ENCODE measurements at regions not wholly inside any gene's neighbourhood (a gene's known extent, or its start where the extent isn't known, plus 50 kb on each side); places are given as distances from the start of the nearest gene placed in this dataset.
"Not testable (repeated sequence)": the region's sequence is repeated elsewhere in the genome, so short reads cannot be mapped to it uniquely, and the experiment has no call there.

GRCh38 chr2:195572895-195573683, 83.9 kb upstream of the SLC39A10 start:
- no peak for DNase-seq (ENCODE audit: low read depth in 2 of 2)

DNA sequence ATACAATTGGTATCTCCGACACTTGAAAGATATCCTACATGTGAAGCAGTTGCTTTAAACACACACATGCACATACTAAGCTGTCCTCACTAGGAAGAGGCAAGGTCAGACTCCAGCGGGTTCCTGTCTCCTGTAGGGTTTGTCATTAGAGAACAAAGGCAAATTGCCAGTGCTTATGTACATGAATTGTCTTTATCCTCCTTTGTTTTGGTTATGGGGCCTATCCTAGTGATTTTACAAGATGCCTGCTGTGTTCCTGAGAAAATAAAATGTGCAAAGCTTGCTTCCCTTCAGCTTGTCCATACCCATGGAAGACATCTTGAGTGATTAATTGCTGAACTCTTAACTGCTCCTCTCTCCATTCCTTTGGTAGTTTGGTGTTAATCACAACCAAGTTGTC, 86.7 kb upstream of the SLC39A10 start:
- DNase-seq (ENCODE audit: low read depth in 2 of 2), result no peak

DNA sequence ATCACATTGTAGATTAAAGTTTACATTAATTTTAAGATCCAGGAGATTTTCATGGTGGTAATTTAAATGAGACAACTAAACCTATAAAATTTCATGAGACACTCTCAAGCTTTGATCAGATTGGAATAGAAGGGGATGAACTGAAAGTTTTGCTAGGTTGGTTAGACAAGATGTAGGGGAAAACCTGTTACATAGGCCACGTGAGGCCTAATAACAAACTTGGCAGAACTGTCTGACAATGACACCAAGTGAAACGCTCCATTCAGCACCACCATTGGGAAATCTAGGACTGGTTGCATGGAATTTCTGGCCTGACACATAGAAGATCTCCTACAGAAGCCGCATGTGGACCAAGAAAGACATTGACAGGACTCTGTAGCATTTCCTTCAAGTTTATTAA, 87.8 kb upstream of the SLC39A10 start:
- DNase-seq (ENCODE audit: low read depth in 2 of 2), result no peak

GRCh38 chr2:195564625-195565135, 92.3 kb upstream of the SLC39A10 start:
- not testable (repeated sequence) for DNase-seq (ENCODE audit: low read depth in 2 of 2)

- peak; percentile 80 to 85 for DNase-seq (ENCODE audit: low read depth in 2 of 2)
Measured at GRCh38 chr2:195563857-195564512, 93.0 kb upstream of the SLC39A10 start.

GRCh38 chr2:195562570-195563566, 94.2 kb upstream of the SLC39A10 start:
- DNase-seq (ENCODE audit: low read depth in 2 of 2), result no peak

- peak; percentile 91 to 93 for DNase-seq (ENCODE audit: low read depth in 2 of 2)
Measured at GRCh38 chr2:195561116-195561921, 95.7 kb upstream of the SLC39A10 start.

GRCh38 chr2:195560209-195560895, 96.7 kb upstream of the SLC39A10 start:
- no peak for DNase-seq (ENCODE audit: low read depth in 2 of 2)

DNA sequence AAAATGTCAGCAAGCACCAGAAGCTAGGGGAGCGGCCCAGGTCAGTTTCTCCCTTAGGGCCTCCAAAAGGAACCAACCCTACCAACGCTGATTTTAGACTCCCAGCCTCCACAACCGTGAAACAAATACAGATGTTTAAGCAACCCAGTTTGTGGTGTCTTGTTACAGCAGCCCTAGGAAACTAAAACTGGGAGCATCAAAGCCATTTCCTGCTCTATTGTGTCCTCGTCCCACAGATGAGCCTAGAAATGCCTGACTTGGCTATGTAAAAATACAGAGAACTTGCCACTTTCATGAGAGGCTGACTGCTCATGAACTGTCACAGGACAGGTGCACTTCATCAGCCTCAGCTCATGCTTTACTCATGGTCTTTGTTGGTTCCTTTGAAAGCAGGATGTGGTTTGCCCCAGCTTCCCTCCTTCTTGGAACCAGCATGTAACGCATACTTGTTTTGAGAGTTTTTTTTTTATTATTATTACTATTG, 97.6 kb upstream of the SLC39A10 start:
- peak; percentile 77 to 78 for DNase-seq (ENCODE audit: low read depth in 2 of 2)

DNA sequence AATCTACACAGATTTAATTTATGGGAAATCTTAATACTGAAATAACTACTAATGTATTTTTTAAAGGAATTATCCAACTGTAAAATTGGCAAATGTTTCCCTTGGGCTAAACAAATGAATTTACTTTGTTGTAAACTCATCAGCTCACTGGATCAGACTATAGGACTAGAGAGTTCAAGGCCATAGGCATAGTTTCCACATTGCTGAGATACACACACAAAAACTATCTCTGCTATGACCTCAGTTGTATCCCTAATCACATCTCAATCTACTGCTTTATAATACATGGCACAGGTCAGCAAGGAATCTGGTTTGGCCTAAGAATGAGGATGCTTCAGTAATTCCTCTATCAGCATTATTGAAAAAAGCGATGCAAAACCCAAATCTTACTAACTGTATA, 101.1 kb upstream of the SLC39A10 start:
- no peak for DNase-seq (ENCODE audit: low read depth in 2 of 2)

DNA sequence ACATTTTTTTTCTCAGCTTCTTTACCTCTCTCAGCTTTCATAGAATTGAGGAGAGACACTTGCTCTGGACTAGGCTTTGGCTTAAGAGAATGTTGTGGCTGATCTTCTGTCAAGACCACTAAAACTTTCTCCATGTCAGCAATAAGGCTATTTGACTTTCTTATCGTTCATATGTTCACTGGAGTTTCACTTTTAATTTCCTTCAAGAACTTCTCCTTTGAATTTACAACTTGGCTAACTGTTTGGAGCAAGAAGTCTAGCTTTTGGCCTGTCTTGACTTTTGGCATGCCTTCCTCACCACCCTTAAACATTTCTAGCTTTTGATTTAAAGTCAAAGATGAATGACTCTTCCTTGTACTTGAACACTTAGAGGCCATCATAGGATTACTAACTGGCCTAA, 104.4 kb upstream of the SLC39A10 start:
- DNase-seq (ENCODE audit: low read depth in 2 of 2), result no peak

DNA sequence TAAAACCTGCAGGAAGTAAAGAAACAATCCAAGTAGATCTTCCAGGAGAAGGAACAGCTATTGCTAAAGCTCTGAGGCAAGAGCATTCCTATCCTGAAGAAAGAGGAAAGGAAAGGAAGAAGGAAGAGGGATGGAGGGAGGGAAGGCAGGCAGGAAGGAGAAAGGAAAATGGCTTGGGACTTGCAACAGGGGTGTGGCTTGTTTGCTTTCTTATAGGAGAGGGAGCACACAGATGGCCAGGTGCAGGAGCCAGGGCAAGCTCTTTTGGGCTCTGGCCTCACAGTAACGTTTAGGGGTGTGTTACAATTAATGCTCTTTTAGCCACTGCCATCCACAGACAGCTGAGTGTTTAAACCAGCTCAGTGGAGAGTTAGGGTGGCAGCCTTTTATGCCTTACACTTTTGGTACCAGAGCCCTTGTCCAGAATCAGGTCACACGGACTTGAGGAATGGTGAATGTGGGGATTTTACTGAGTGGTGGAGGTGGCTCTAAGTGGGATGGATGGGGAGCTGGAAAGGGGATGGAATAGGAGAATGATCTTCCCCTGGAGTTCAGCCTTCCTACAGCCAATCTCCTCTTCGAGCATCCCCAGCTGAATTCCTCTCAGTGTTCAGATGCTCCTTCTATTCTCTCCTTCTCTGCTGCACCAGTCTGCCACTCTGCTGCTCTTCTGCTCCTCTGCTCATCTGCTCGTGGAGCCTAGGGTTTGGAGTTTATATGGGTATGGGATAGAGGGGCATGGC, 108.7 kb upstream of the SLC39A10 start:
- DNase-seq (ENCODE audit: low read depth in 2 of 2), result no peak

GRCh38 chr2:195547268-195547840, 109.7 kb upstream of the SLC39A10 start:
- not testable (repeated sequence) for DNase-seq (ENCODE audit: low read depth in 2 of 2)

- no peak for DNase-seq (ENCODE audit: low read depth in 2 of 2)
Measured at GRCh38 chr2:195545811-195546210, 111.2 kb upstream of the SLC39A10 start.

GRCh38 chr2:195543902-195544894, 112.8 kb upstream of the SLC39A10 start:
- no peak for DNase-seq (ENCODE audit: low read depth in 2 of 2)

DNA sequence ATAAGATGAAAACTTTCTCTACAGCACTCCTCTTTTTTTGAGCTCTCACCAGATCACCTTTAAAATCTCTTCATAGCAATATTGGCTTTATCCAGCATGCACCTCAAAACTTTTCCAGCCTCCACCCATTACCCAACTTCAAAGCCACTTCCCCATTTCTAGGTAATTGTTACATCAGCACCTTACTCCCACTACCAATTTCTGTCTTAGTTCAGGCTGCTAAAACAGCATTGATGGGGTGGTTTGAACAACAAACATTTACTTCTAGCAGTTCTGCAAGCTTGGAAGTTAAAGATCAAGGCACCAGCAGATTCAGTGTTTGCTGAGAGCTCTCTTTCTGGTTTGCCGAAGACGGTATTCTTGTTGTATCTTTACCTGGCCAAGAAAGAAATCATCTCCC, 114.0 kb upstream of the SLC39A10 start:
- no peak for DNase-seq (ENCODE audit: low read depth in 2 of 2)

GRCh38 chr2:195542067-195542466, 115.0 kb upstream of the SLC39A10 start:
- DNase-seq (ENCODE audit: low read depth in 2 of 2), result no peak

DNA sequence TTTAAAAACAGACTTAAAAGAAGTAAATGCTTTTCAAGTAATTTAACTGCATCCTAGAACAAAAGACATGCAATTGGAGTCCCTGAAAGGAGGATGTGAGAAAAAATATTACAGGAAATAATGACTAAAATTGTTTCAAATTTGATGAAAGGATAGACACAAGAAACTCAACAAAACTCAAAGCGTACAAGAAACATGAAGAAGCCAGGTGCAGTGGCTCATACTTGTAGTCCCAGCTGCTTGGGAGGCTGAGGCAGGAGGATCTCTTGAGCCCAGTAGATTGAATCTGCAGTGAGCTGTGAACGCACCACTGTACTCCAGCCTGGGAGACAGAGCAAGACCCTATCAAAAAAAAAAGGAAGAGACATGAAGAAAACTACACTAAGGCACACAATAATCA, 118.1 kb upstream of the SLC39A10 start:
- DNase-seq (ENCODE audit: low read depth in 2 of 2), result no peak

Data from fibroblast of skin of left biceps (primary cell).